Umbilical cord (tissue), 1 donor: ENCODE measurements at regions not wholly inside any gene's neighbourhood (a gene's known extent, or its start where the extent isn't known, plus 50 kb on each side); places are given as distances from the start of the nearest gene placed in this dataset.

Source experiments
- DNase-seq: peaks from one replicate; pipeline ENCODE4 v3.0.0-alpha.2; 2015; ENCODE audit warnings: low spot score

GRCh38 chr6:77074037-77074713 is 389.1 kb downstream of the HTR1B start:
- no peak for DNase-seq

- DNase-seq, result no peak
Measured at GRCh38 chr6:77073410-77073760, 389.9 kb downstream of the HTR1B start.

GRCh38 chr6:77072694-77073409 is 390.4 kb downstream of the HTR1B start:
- DNase-seq, result no peak

- DNase-seq, result no peak
Measured at GRCh38 chr6:77063494-77063893, 399.8 kb downstream of the HTR1B start.

GRCh38 chr6:77055711-77056110 is 407.6 kb downstream of the HTR1B start:
- no peak for DNase-seq

- DNase-seq, result no peak
Measured at GRCh38 chr6:77040568-77041195, 422.6 kb downstream of the HTR1B start.

- DNase-seq, result no peak
Measured at GRCh38 chr6:77038807-77039206, 424.5 kb downstream of the HTR1B start.

- DNase-seq, result no peak
Measured at GRCh38 chr6:77037439-77037838, 425.9 kb downstream of the HTR1B start.

- no peak for DNase-seq
Measured at GRCh38 chr6:77036400-77036799, 426.9 kb downstream of the HTR1B start.

- no peak for DNase-seq
Measured at GRCh38 chr6:77034161-77034560, 429.1 kb downstream of the HTR1B start.

GRCh38 chr6:77030929-77031674 is 432.2 kb downstream of the HTR1B start:
- DNase-seq, result no peak

GRCh38 chr6:77026341-77026740 is 436.9 kb downstream of the HTR1B start:
- DNase-seq, result no peak

GRCh38 chr6:77025736-77026223 is 437.5 kb downstream of the HTR1B start:
- no peak for DNase-seq

GRCh38 chr6:77021778-77022177 is 441.5 kb downstream of the HTR1B start:
- no peak for DNase-seq

- no peak for DNase-seq
Measured at GRCh38 chr6:77021232-77021631, 442.1 kb downstream of the HTR1B start.

GRCh38 chr6:77019081-77019480 is 444.2 kb downstream of the HTR1B start:
- no peak for DNase-seq

GRCh38 chr6:77017537-77017936 is 445.8 kb downstream of the HTR1B start:
- no peak for DNase-seq

- DNase-seq, result peak; percentile 62
Measured at GRCh38 chr6:77015350-77015749, 447.9 kb downstream of the HTR1B start.

- DNase-seq, result no peak
Measured at GRCh38 chr6:77011929-77012545, 451.3 kb downstream of the HTR1B start.

GRCh38 chr6:77010931-77011542 is 452.3 kb downstream of the HTR1B start:
- DNase-seq, result no peak

GRCh38 chr6:76992553-76992952 is 470.7 kb downstream of the HTR1B start:
- DNase-seq, result no peak
